Tibial artery (tissue), 4 donors: ENCODE measurements at regions not wholly inside any gene's neighbourhood (a gene's known extent, or its start where the extent isn't known, plus 50 kb on each side); places are given as distances from the start of the nearest gene placed in this dataset.
"Not testable (repeated sequence)": the region's sequence is repeated elsewhere in the genome, so short reads cannot be mapped to it uniquely, and the experiment has no call there.

ENCODE experiments used
- DNase-seq, 2 donors: peaks; one replicate each; pipeline ENCODE4 v3.0.0-alpha.2; 2019
- H3K27ac ChIP-seq, 2 donors: fragments of 200-600 bp; sonication (generic) in 1 of 2; 1 replicate in 1 of 2; 2 replicates in 1 of 2; pipeline ENCODE4 v1.5.1; 2018 to 2019; ENCODE audit warnings: mild to moderate bottlenecking in 1 of 2
- H3K27me3 ChIP-seq, 2 donors: fragments of 200-600 bp; sonication (generic) in 1 of 2; one replicate each; pipeline versions ENCODE4 v1.5.1 to v1.6.0; 2016 to 2019
- H3K36me3 ChIP-seq, 3 donors: fragments of 200-600 bp; sonication (generic) in 2 of 3; one replicate each; pipeline ENCODE4 v1.5.1; 2016 to 2019; ENCODE audit warnings: mild to moderate bottlenecking in 2 of 3
- H3K4me1 ChIP-seq, 4 donors: fragments of 200-600 bp; sonication (generic) in 2 of 4; 1 replicate in 3 of 4; 2 replicates in 1 of 4; pipeline ENCODE4 v1.5.1; 2016 to 2019
- H3K4me3 ChIP-seq, 2 donors: fragments of 200-600 bp; sonication (generic) in 1 of 2; 1 replicate in 1 of 2; 2 replicates in 1 of 2; pipeline ENCODE4 v1.5.1; 2018 to 2019; ENCODE audit warnings: mild to moderate bottlenecking in 2 of 2
- H3K9me3 ChIP-seq, 3 donors: fragments of 200-600 bp; sonication (generic) in 1 of 3; one replicate each; pipeline ENCODE4 v1.5.1; 2016 to 2019
- CTCF ChIP-seq, 2 experiments: fragments of 200-600 bp in 1 of 2; fragments of 450-650 bp in 1 of 2; IDR thresholded peaks; one replicate each; pipeline ENCODE4 v1.5.1; 2017 to 2019; ENCODE audit warnings: antibody characterized with exemption in 2 of 2, mild to moderate bottlenecking in 1 of 2, moderate library complexity in 1 of 2
- intact Hi-C: fragments of 100-400 bp; cut with DNase I; formaldehyde crosslinking; loops from one replicate; pipeline ENCODE4 v1.15.0; 2023; ENCODE audit warnings: low total_unique reads

GRCh38 chr5:96189987-96190386 is 228.3 kb upstream of the ELL2 start:
- intact Hi-C loops = no loop called here
- Histone ChIP-seq H3K4me1 (peaks cover 0 to 14% (median 0%) of the 10 kb centered on the region in 4 donors), H3K9me3 (no peaks in the 10 kb centered on the region), H3K27ac (no peak overlapping the region), H3K4me3 (no peak overlapping the region), H3K27me3 (no peaks in the 10 kb centered on the region), H3K36me3 (no peaks in the 10 kb centered on the region)
- TF ChIP-seq CTCF (IDR thresholded peaks at IDR 0.05) = no peak
- no peak for DNase-seq

DNA sequence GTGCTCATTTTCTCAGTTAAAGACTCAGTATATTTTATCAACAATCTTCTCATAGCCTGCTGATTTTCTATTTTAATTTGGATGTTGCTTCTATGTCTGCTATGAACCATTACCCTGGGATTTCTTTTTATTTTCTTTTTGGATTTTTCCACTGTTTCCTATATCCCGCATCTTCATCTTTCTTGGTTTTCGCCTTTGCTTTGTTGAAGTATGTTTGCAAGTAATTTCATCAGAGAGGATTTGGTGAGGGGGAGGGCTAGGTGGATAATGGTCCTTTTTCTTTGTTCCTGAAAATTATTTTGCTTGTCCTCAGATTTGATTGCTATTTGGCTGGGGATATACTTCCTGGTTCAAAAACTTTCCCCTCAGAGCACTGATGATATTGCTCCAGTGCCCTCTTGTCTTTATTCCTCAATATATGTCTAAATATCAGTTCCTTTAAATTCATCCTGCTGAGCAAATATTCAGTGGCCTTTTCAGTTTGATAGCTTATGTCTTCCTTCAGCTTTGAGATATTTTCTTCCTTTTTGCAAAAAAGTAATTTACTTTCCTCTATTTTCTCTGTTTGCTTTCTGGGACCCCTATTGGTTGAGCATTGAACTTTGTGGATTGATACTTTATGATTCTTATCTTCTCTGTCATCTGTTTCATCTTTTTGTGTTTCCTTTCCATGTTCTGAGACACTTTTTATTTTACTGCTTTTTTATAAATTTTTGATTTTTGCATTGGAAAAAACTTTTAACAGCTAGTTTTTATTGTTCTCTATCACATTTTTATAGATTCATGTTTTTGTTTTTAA is 227.6 kb upstream of the ELL2 start:
- Histone ChIP-seq H3K36me3 (no peaks in the 10 kb centered on the region), H3K9me3 (no peaks in the 10 kb centered on the region), H3K4me1 (peaks cover 0 to 9% (median 0%) of the 10 kb centered on the region in 4 donors), H3K27ac (no peak overlapping the region), H3K27me3 (no peaks in the 10 kb centered on the region), H3K4me3 (no peak overlapping the region)
- DNase-seq = no peak
- TF ChIP-seq CTCF (IDR thresholded peaks at IDR 0.05) = no peak
- intact Hi-C loops = no loop called here

- no peak for DNase-seq
- Histone ChIP-seq H3K27me3 (no peaks in the 10 kb centered on the region), H3K4me3 (no peak overlapping the region), H3K36me3 (no peaks in the 10 kb centered on the region), H3K4me1 (peaks cover 0 to 6% (median 0%) of the 10 kb centered on the region in 4 donors), H3K27ac (no peak overlapping the region), H3K9me3 (no peaks in the 10 kb centered on the region)
- intact Hi-C loops = no loop called here
- TF ChIP-seq CTCF (IDR thresholded peaks at IDR 0.05) = no peak
Observed at GRCh38 chr5:96187309-96188027, 225.8 kb upstream of the ELL2 start.

DNA sequence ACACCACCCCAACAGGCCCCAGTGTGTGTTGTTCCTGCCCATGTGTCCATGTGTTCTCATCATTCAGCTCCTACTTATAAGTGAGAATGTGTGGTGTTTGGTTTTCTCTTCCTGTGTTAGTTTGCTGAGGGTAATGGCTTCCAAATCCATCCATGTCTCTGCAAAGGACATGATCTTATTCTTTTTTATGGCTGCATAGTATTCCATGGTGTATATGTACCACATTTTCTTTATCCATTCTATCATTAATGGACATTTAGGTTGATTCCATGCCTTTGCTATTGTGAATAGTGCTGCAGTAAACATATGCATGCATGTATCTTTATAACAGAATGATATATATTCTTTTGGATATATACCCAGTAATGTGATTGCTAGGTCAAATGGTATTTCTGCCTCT is 222.9 kb upstream of the ELL2 start:
- H3K27me3 ChIP-seq, H3K9me3 ChIP-seq, H3K4me3 ChIP-seq, H3K27ac ChIP-seq, intact Hi-C loops, DNase-seq, H3K36me3 ChIP-seq, H3K4me1 ChIP-seq: not testable (repeated sequence)

GRCh38 chr5:96180684-96181435 is 219.2 kb upstream of the ELL2 start:
- no peaks in the 10 kb centered on the region for H3K9me3 ChIP-seq
- DNase-seq = no peak
- H3K4me1 ChIP-seq = peaks cover 0 to 23% (median 9%) of the 10 kb centered on the region in 4 donors
- H3K27ac ChIP-seq = no peak overlapping the region
- no peak for TF ChIP-seq CTCF (IDR thresholded peaks at IDR 0.05)
- H3K27me3 ChIP-seq = no peaks in the 10 kb centered on the region
- no peaks in the 10 kb centered on the region for H3K36me3 ChIP-seq
- H3K4me3 ChIP-seq = no peak overlapping the region
- intact Hi-C loops = no loop called here
